Ishikawa (cell line): ENCODE measurements at regions not wholly inside any gene's neighbourhood (a gene's known extent, or its start where the extent isn't known, plus 50 kb on each side); places are given as distances from the start of the nearest gene placed in this dataset.

Experiments
- CEBPB ChIP-seq: IDR thresholded peaks from 2 replicates; pipeline ENCODE4 v1.6.1; 2012
- CREB1 ChIP-seq: IDR thresholded peaks from 2 replicates; pipeline ENCODE4 v1.6.1; 2012; ENCODE audit warnings: low read depth
- EGR1 ChIP-seq: IDR thresholded peaks from 2 replicates; pipeline ENCODE4 v1.6.1; 2012
- EP300 ChIP-seq: IDR thresholded peaks from 2 replicates; pipeline ENCODE4 v1.6.1; 2012; ENCODE audit warnings: borderline replicate concordance
- FOXM1 ChIP-seq: IDR thresholded peaks from 2 replicates; pipeline ENCODE4 v1.6.1; 2012; ENCODE audit warnings: low read depth, borderline replicate concordance
- MAX ChIP-seq: IDR thresholded peaks from 2 replicates; pipeline ENCODE4 v1.6.1; 2012
- NFIC ChIP-seq: IDR thresholded peaks from 2 replicates; pipeline ENCODE4 v1.6.1; 2012
- RAD21 ChIP-seq: IDR thresholded peaks from 2 replicates; pipeline ENCODE4 v1.6.1; 2012; ENCODE audit warnings: low read depth
- TAF1 ChIP-seq: IDR thresholded peaks from 2 replicates; pipeline ENCODE4 v1.6.1; 2012; ENCODE audit warnings: low read depth, mild to moderate bottlenecking
- TCF12 ChIP-seq: IDR thresholded peaks from 2 replicates; pipeline ENCODE4 v1.6.1; 2012; ENCODE audit warnings: low read depth
- TEAD4 ChIP-seq: IDR thresholded peaks from 2 replicates; pipeline ENCODE4 v1.6.1; 2012
- USF1 ChIP-seq: IDR thresholded peaks from 2 replicates; pipeline ENCODE4 v1.6.1; 2012
- YY1 ChIP-seq: IDR thresholded peaks from 2 replicates; pipeline ENCODE4 v1.6.1; 2012; ENCODE audit warnings: low read depth
- ZBTB7A ChIP-seq: IDR thresholded peaks from 2 replicates; pipeline ENCODE4 v1.6.1; 2012; ENCODE audit warnings: low read depth
- TF ChIP-seq, protein P1 (sequence below): IDR thresholded peaks from 2 replicates; pipeline ENCODE4 v1.6.1; 2012; ENCODE audit warnings: low read depth, mild to moderate bottlenecking

- no peak for TF ChIP-seq YY1
- TF ChIP-seq TAF1, result no peak
- no peak for TF ChIP-seq NFIC
- no peak for TF ChIP-seq FOXM1
- no peak for TF ChIP-seq ZBTB7A
- TF ChIP-seq EGR1, result no peak
- TF ChIP-seq USF1, result no peak
- TF ChIP-seq RAD21, result no peak
- TF ChIP-seq TEAD4, result no peak
- TF ChIP-seq CEBPB, result no peak
These were observed 1029.9 kb upstream of the PIK3C3 start for GRCh38 chr18:40925071-40925541.

DNA sequence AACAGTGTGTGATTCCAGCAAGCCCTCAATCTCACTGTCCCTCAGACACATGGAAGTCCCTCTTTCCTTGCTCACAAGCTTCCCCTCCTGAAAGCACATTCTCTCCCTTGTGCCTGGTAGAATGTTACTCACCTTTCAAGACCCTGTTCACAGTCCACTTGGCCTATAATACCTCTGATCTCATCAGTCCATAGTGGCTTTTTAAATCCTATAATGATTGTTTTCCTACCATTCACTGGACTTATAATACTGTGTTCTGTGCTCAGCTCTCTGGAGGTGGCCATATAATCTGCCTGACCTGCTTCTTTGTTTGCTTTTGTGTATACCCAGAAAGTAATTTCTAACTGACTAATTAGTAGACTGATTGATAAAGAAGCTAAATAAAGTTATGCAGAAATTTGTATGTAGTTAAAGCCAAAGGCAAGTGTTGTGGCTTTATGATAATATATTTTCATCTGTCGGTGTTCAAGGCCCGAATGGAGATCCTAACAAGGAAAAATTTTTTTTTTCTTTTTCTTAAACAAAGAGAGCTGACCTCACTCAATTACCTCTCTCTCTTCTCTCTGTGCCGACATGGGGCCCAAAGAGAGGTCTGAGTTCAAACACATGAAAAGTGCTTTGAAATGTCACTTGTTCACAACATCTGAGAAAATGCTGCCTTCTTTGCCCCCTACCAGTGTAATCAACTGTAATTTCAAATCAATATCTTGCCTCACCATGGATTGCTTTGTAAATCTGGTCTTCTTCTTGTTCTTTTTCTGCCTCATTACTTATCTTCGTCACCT is 1033.0 kb upstream of the PIK3C3 start:
- no peak for TF ChIP-seq FOXM1
- no peak for TF ChIP-seq CREB1

GRCh38 chr18:40917056-40917455 is 1038.0 kb upstream of the PIK3C3 start:
- no peak for TF ChIP-seq TEAD4
- no peak for TF ChIP-seq TAF1
- no peak for TF ChIP-seq USF1
- no peak for TF ChIP-seq EP300
- TF ChIP-seq ZBTB7A, result no peak
- no peak for TF ChIP-seq CEBPB

DNA sequence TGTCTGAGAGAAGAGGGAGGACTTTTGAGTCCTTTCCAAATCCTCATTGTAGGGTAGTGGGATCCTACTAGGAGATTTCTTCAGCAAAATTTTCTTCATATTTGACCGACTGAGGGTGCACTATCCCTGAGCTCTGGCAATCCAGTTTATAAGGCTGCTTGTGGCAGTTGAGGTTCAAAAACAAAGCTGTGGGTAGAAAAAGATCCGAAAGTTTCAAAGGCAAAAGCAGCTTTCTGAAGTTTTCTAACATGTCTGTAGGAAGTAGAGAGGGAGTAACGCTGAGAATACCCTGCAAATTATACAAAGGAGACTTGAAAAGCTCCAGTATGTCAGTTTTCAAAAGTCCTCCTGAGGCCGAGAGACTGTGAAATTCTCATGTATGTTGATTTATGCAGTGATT is 1039.3 kb upstream of the PIK3C3 start:
- TF ChIP-seq RAD21, result no peak

DNA sequence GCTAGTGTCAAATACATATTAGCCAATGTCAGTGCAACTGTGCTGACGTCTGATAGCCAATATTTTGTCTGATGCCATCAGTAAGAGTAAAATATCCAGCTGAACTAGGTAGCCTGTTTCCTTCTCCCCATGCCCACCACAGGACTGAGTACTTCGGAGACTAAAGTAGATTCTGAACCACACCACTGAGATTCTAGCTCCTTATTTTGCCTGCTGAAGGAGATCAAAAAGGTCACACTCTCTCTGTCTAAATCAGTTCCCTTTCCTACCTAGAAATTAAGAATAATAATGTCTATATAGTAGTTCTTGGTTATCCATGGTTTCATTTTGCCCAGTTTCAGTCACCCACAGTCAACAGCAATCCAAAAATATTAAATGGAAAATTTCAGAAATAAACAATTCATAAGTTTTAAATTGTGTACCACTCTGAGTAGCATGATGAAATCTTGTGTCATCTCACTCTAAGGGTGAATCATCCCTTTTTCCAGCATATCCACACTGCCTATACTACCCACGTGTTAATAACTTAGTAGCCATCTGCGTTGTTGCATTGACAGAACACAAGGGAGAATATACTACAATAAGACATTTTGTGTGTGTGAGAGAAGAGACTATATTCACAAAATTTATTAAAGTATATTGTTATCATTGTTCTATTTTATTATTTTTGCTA is 1043.3 kb upstream of the PIK3C3 start:
- TF ChIP-seq, protein P1, sequence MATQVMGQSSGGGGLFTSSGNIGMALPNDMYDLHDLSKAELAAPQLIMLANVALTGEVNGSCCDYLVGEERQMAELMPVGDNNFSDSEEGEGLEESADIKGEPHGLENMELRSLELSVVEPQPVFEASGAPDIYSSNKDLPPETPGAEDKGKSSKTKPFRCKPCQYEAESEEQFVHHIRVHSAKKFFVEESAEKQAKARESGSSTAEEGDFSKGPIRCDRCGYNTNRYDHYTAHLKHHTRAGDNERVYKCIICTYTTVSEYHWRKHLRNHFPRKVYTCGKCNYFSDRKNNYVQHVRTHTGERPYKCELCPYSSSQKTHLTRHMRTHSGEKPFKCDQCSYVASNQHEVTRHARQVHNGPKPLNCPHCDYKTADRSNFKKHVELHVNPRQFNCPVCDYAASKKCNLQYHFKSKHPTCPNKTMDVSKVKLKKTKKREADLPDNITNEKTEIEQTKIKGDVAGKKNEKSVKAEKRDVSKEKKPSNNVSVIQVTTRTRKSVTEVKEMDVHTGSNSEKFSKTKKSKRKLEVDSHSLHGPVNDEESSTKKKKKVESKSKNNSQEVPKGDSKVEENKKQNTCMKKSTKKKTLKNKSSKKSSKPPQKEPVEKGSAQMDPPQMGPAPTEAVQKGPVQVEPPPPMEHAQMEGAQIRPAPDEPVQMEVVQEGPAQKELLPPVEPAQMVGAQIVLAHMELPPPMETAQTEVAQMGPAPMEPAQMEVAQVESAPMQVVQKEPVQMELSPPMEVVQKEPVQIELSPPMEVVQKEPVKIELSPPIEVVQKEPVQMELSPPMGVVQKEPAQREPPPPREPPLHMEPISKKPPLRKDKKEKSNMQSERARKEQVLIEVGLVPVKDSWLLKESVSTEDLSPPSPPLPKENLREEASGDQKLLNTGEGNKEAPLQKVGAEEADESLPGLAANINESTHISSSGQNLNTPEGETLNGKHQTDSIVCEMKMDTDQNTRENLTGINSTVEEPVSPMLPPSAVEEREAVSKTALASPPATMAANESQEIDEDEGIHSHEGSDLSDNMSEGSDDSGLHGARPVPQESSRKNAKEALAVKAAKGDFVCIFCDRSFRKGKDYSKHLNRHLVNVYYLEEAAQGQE, result no peak
- TF ChIP-seq TCF12 (no peak), TEAD4 (no peak), EGR1 (no peak), YY1 (no peak), NFIC (no peak)

- TF ChIP-seq TCF12 (no peak), CREB1 (no peak), MAX (no peak), RAD21 (no peak), CEBPB (no peak), ZBTB7A (no peak), USF1 (no peak), TEAD4 (no peak), EP300 (no peak), YY1 (no peak), FOXM1 (no peak), EGR1 (no peak)
- TF ChIP-seq, protein P1, result no peak
These were observed 1044.0 kb upstream of the PIK3C3 start for GRCh38 chr18:40911041-40911440.
